Hepatocyte (in vitro differentiated cells): ENCODE measurements at regions not wholly inside any gene's neighbourhood (a gene's known extent, or its start where the extent isn't known, plus 50 kb on each side); places are given as distances from the start of the nearest gene placed in this dataset.

ENCODE experiments used
- DNase-seq: peaks from one replicate; pipeline ENCODE4 v3.0.0-alpha.2; 2016; ENCODE audit warnings: low spot score
- H2AFZ ChIP-seq: fragments of 200-600 bp; sonication (generic); 2 replicates; pipeline ENCODE4 v1.6.0; 2016; ENCODE audit warnings: antibody characterized with exemption, mild to moderate bottlenecking
- H3K27ac ChIP-seq: fragments of 200-600 bp; sonication (generic); 2 replicates; pipeline ENCODE4 v1.5.1; 2016; ENCODE audit warnings: mild to moderate bottlenecking
- H3K27me3 ChIP-seq: fragments of 200-600 bp; sonication (generic); 2 replicates; pipeline ENCODE4 v1.6.1; 2016
- H3K36me3 ChIP-seq: fragments of 200-600 bp; sonication (generic); replicated peaks from 2 replicates; pipeline ENCODE4 v1.5.1; 2016; ENCODE audit warnings: low read depth; ENCODE audit not compliant: insufficient read depth
- H3K4me1 ChIP-seq: fragments of 200-600 bp; sonication (generic); 2 replicates; pipeline ENCODE4 v1.5.1; 2016; ENCODE audit warnings: mild to moderate bottlenecking, moderate library complexity; ENCODE audit not compliant: insufficient read depth
- H3K4me2 ChIP-seq: fragments of 200-600 bp; sonication (generic); 2 replicates; pipeline ENCODE4 v1.6.0; 2016
- H3K4me3 ChIP-seq: fragments of 200-600 bp; sonication (generic); 2 replicates; pipeline ENCODE4 v1.5.1; 2016; ENCODE audit warnings: mild to moderate bottlenecking
- H3K79me2 ChIP-seq: fragments of 200-600 bp; sonication (generic); 2 replicates; pipeline ENCODE4 v1.6.0; 2017; ENCODE audit warnings: mild to moderate bottlenecking
- H3K9me2 ChIP-seq: fragments of 200-600 bp; sonication (generic); replicated peaks from 2 replicates; pipeline ENCODE4 v1.6.0; 2017; ENCODE audit warnings: mild to moderate bottlenecking; ENCODE audit not compliant: insufficient read depth
- H3K9me3 ChIP-seq: fragments of 200-600 bp; sonication (generic); 2 replicates; pipeline ENCODE4 v1.5.1; 2016; ENCODE audit warnings: low read depth, mild to moderate bottlenecking
- H4K20me1 ChIP-seq: fragments of 200-600 bp; sonication (generic); 2 replicates; pipeline ENCODE4 v1.6.0; 2016; ENCODE audit warnings: mild to moderate bottlenecking; ENCODE audit not compliant: insufficient read depth, poor library complexity, severe bottlenecking
- EZH2 ChIP-seq: fragments of 200-600 bp; sonication (generic); IDR thresholded peaks from 2 replicates; pipeline ENCODE4 v1.6.1; 2016; ENCODE audit warnings: antibody characterized with exemption, mild to moderate bottlenecking, borderline replicate concordance
- EZH2phosphoT487 ChIP-seq: fragments of 200-600 bp; sonication (generic); IDR thresholded peaks from one replicate; pipeline ENCODE4 v1.6.1; 2018; ENCODE audit warnings: antibody characterized with exemption, mild to moderate bottlenecking, low read depth, moderate library complexity; ENCODE audit not compliant: unreplicated experiment, severe bottlenecking
- WGBS: methylation state at CpG from one replicate; pipeline ENCODE4 v1.1.6; 2016; ENCODE audit warnings: low lambda C conversion rate; ENCODE audit errors: missing lambda C conversion rate; 5-methylcytosine and 5-hydroxymethylcytosine counted together
- TF ChIP-seq, protein P1 (sequence below): fragments of 200-600 bp; sonication (generic); IDR thresholded peaks from 2 replicates; pipeline ENCODE4 v1.5.1; 2016; ENCODE audit warnings: antibody characterized with exemption, mild to moderate bottlenecking; ENCODE audit not compliant: poor library complexity

GRCh38 chr13:79663435-79663834, 182.5 kb downstream of the NDFIP2 start:
- Histone ChIP-seq H2AFZ (no peak overlapping the region), H3K79me2 (no peaks in the 10 kb centered on the region), H3K9me2 (no peaks in the 10 kb centered on the region), H3K27ac (no peak overlapping the region), H3K4me2 (no peak overlapping the region), H3K9me3 (no peaks in the 10 kb centered on the region), H4K20me1 (no peaks in the 10 kb centered on the region), H3K4me3 (no peak overlapping the region), H3K27me3 (no peaks in the 10 kb centered on the region), H3K36me3 (no peaks in the 10 kb centered on the region), H3K4me1 (peaks cover 3% of the 10 kb centered on the region)
- WGBS, result 74% methylated on average over 2 of the region's 2 CpGs
- TF ChIP-seq, protein P1, sequence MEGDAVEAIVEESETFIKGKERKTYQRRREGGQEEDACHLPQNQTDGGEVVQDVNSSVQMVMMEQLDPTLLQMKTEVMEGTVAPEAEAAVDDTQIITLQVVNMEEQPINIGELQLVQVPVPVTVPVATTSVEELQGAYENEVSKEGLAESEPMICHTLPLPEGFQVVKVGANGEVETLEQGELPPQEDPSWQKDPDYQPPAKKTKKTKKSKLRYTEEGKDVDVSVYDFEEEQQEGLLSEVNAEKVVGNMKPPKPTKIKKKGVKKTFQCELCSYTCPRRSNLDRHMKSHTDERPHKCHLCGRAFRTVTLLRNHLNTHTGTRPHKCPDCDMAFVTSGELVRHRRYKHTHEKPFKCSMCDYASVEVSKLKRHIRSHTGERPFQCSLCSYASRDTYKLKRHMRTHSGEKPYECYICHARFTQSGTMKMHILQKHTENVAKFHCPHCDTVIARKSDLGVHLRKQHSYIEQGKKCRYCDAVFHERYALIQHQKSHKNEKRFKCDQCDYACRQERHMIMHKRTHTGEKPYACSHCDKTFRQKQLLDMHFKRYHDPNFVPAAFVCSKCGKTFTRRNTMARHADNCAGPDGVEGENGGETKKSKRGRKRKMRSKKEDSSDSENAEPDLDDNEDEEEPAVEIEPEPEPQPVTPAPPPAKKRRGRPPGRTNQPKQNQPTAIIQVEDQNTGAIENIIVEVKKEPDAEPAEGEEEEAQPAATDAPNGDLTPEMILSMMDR, result no peak
- TF ChIP-seq EZH2 (no peak), EZH2phosphoT487 (no peak)
- DNase-seq, result no peak

DNA sequence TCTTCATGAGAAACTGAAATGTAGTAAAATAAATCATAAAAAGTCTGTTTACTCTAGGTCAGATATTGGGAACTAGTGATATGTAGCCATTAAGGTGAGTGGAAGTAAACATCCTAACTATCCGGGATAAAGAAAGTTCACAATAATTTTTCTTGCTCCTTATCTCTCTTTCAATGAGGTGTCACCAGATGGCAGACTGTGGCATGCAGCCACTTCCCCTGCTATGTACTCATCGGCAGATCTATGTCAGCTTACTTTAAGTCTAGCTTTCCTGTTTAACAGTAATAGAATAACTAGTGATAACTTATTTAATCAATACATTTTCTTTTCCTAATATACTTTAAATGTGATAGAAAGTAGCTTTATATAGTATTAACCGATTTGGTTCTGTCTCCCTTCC, 181.9 kb downstream of the NDFIP2 start:
- no peak for DNase-seq
- Histone ChIP-seq H3K9me3 (no peaks in the 10 kb centered on the region), H3K27me3 (no peaks in the 10 kb centered on the region), H3K4me1 (peaks cover 5% of the 10 kb centered on the region), H4K20me1 (no peaks in the 10 kb centered on the region), H3K27ac (no peak overlapping the region), H3K79me2 (no peaks in the 10 kb centered on the region), H3K9me2 (no peaks in the 10 kb centered on the region), H3K4me3 (no peak overlapping the region), H3K4me2 (no peak overlapping the region), H3K36me3 (no peaks in the 10 kb centered on the region), H2AFZ (no peak overlapping the region)
- no peak for TF ChIP-seq EZH2phosphoT487
- TF ChIP-seq EZH2, result no peak
- TF ChIP-seq, protein P1, result peak; percentile 19
- 25% methylated on average over 3 of the region's 3 CpGs for WGBS

- no peaks in the 10 kb centered on the region for H3K36me3 ChIP-seq
- no peak overlapping the region for H3K4me2 ChIP-seq
- no peak overlapping the region for H2AFZ ChIP-seq
- TF ChIP-seq, protein P1, result no peak
- TF ChIP-seq EZH2phosphoT487 (no peak), EZH2 (no peak)
- H3K9me2 ChIP-seq, result no peaks in the 10 kb centered on the region
- H4K20me1 ChIP-seq, result no peaks in the 10 kb centered on the region
- H3K4me3 ChIP-seq, result no peak overlapping the region
- no peak overlapping the region for H3K27ac ChIP-seq
- no peaks in the 10 kb centered on the region for H3K79me2 ChIP-seq
- no peaks in the 10 kb centered on the region for H3K27me3 ChIP-seq
- peaks cover 5% of the 10 kb centered on the region for H3K4me1 ChIP-seq
- no peak for DNase-seq
- H3K9me3 ChIP-seq, result no peaks in the 10 kb centered on the region
- WGBS, result 70% methylated on average over 3 of the region's 3 CpGs
Measured at GRCh38 chr13:79660361-79660760, 179.4 kb downstream of the NDFIP2 start.

DNA sequence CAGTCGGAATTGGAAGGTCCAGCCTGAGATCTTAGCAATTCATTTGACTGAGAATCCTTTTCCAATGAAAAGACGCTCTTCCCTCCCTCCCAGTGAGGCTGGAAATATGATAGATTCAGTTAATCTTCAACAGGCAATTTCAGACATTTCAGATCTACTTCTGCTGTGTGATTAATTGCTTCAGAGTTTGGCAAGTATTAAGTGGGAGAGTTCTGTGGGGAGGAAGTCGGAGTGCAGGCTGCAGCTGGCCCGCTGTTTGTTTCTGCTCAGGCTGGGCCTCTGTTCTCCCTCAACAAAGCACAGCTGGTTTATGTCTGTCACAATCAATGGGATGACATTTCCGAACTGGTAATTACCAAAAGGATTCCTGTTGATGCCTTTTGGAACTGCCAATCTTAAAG, 178.2 kb downstream of the NDFIP2 start:
- Histone ChIP-seq H3K79me2 (no peaks in the 10 kb centered on the region), H3K27ac (peak overlapping the region; percentile 29), H3K4me1 (peaks cover 5% of the 10 kb centered on the region), H3K4me3 (no peak overlapping the region), H3K36me3 (no peaks in the 10 kb centered on the region), H4K20me1 (no peaks in the 10 kb centered on the region), H3K9me3 (no peaks in the 10 kb centered on the region), H3K27me3 (no peaks in the 10 kb centered on the region), H2AFZ (no peak overlapping the region), H3K4me2 (peak overlapping the region; percentile 37), H3K9me2 (no peaks in the 10 kb centered on the region)
- no peak for DNase-seq
- 43% methylated on average over 5 of the region's 5 CpGs for WGBS
- TF ChIP-seq EZH2, result no peak
- TF ChIP-seq, protein P1, result no peak
- no peak for TF ChIP-seq EZH2phosphoT487
